ENCODE measurements at regions not wholly inside any gene's neighbourhood (a gene's known extent, or its start where the extent isn't known, plus 50 kb on each side); places are given as distances from the start of the nearest gene placed in this dataset.

DNA sequence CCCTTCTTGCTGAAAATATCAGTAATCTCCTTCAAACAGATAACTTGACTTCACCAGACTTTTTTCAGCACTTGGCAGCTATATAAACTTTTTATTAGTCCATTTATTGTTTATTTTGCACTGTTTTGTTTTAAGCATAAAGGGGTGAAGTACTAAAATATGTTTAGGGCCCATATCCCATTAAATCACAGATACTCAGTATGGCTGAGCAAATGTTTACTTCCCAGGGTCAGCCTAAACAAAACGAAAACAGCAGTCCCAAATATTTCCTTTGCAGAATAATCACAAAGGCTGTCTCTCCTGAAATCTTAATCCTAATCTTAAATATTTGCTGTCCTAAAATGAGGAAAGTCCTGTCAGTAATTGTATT, 649.6 kb downstream of the TNS3 start:
- Histone ChIP-seq H3K9ac (replicated peaks in 1 of 4; ENCODE audit: extremely low read depth in 1 of 4, low read depth in 3 of 4, low read length in 3 of 4) (no peak overlapping the region), H4K8ac (ENCODE audit: extremely low read depth, insufficient read depth, low read length) (no peak overlapping the region), H2BK12ac (ENCODE audit: low read depth, low read length) (no peak overlapping the region), H3K36me3 (ENCODE audit: control insufficient read depth in 2 of 4, insufficient read depth in 4 of 4, low read length in 3 of 4) (no peaks in the 10 kb centered on the region), H4K91ac (replicated peaks; ENCODE audit: insufficient read length, low read length) (no peak overlapping the region), H3K79me2 (ENCODE audit: control insufficient read depth in 1 of 2, insufficient read depth in 2 of 2, low read length in 2 of 2) (no peaks in the 10 kb centered on the region), H2BK20ac (ENCODE audit: low read length) (no peak overlapping the region), H3K14ac (ENCODE audit: insufficient read length) (no peak overlapping the region), H3K23ac (ENCODE audit: insufficient read length) (no peak overlapping the region), H3K4me3 (ENCODE audit: extremely low read depth in 1 of 4, insufficient read depth in 2 of 4, low read depth in 3 of 4, low read length in 4 of 4) (no peak overlapping the region), H3K4ac (replicated peaks; ENCODE audit: insufficient read length, low read depth, low read length) (no peak overlapping the region), H3K18ac (ENCODE audit: extremely low read depth, low read length) (no peak overlapping the region), H4K5ac (ENCODE audit: insufficient read length, low read depth, low read length) (no peak overlapping the region), H2BK15ac (ENCODE audit: low read length) (no peak overlapping the region), H3K27me3 (replicated peaks in 1 of 4; ENCODE audit: control insufficient read depth in 3 of 4, extremely low read depth in 1 of 4, insufficient read depth in 3 of 4, low read length in 3 of 4) (peaks cover 0 to 1% (median 0%) of the 10 kb centered on the region in 4 experiments; a peak in 1 of 7 replicates), H4K20me1 (replicated peaks in 1 of 2; ENCODE audit: control insufficient read depth in 1 of 2, insufficient read depth in 2 of 2, low read length in 2 of 2) (no peaks in the 10 kb centered on the region), H3K4me1 (replicated peaks in 1 of 4; ENCODE audit: control insufficient read depth in 3 of 4, insufficient read depth in 4 of 4, low read length in 3 of 4) (no peaks in the 10 kb centered on the region), H3K4me2 (ENCODE audit: insufficient read depth in 1 of 2, low read depth in 2 of 2, low read length in 2 of 2) (no peak overlapping the region), H3K23me2 (ENCODE audit: low read depth, low read length) (no peaks in the 10 kb centered on the region), H3K79me1 (ENCODE audit: low read depth, low read length) (no peaks in the 10 kb centered on the region), H3K9me3 (ENCODE audit: insufficient read depth in 2 of 2, low read depth in 1 of 2, low read length in 1 of 2) (no peaks in the 10 kb centered on the region), H3K27ac (ENCODE audit: low read depth, low read length) (no peak overlapping the region), H2AK5ac (ENCODE audit: low read depth, low read length) (no peak overlapping the region), H2AFZ (ENCODE audit: low read length) (no peak overlapping the region), H2BK120ac (replicated peaks; ENCODE audit: low read depth, low read length) (no peak overlapping the region), H3K56ac (replicated peaks; ENCODE audit: insufficient read length, low read depth, low read length) (no peak overlapping the region), H2BK5ac (ENCODE audit: low read depth, low read length) (no peak overlapping the region)
- FAIRE-seq (no peak), DNase-seq (ENCODE audit: low read depth in 1 of 2, low spot score in 2 of 2) (no peak)
- POLR2A ChIA-PET (ENCODE audit: partially characterized antibody): no interaction called here
- CTCF ChIA-PET (ENCODE audit: partially characterized antibody): no interaction called here
- 62% methylated on average over 1 of the region's 1 CpG; no CpG with 5 or more reads in 1 of the 2 experiments for WGBS, 2 experiments (ENCODE audit: extremely low coverage in 1 of 2, insufficient coverage in 1 of 2, insufficient read length in 1 of 2, insufficient replicate concordance in 2 of 2, low coverage in 1 of 2, low lambda C conversion rate in 2 of 2, missing lambda C conversion rate in 1 of 2)
- TF ChIP-seq PHF8 (conservative IDR thresholded peaks at IDR 0.05; ENCODE audit: low read depth, low read length) (no peak), RNF2 (IDR thresholded peaks at IDR 0.05; ENCODE audit: borderline replicate concordance, low read depth, low read length, missing control alignments, poor library complexity, severe bottlenecking) (no peak), KDM4A (IDR thresholded peaks at IDR 0.05; ENCODE audit: low read depth, low read length, severe bottlenecking) (no peak), TAF7 (optimal IDR thresholded peaks at IDR 0.05; ENCODE audit: borderline replicate concordance, low read depth, low read length) (no peak), TCF12 (IDR thresholded peaks at IDR 0.05; ENCODE audit: low read depth, low read length) (no peak)
- TF ChIP-seq, protein P1, sequence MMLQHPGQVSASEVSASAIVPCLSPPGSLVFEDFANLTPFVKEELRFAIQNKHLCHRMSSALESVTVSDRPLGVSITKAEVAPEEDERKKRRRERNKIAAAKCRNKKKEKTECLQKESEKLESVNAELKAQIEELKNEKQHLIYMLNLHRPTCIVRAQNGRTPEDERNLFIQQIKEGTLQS (IDR thresholded peaks at IDR 0.05; ENCODE audit: insufficient read depth, low read depth, low read length): no peak

Data from H1 (cell line).